ENCODE measurements at regions not wholly inside any gene's neighbourhood (a gene's known extent, or its start where the extent isn't known, plus 50 kb on each side); places are given as distances from the start of the nearest gene placed in this dataset.

- TF ChIP-seq HNRNPH1 (optimal IDR thresholded peaks at IDR 0.05; ENCODE audit: low read depth, low read length) (no peak), CEBPZ (IDR thresholded peaks at IDR 0.05; ENCODE audit: borderline replicate concordance, low read depth, low read length) (no peak), BCL6 (CRISPR knock-in tag; IDR thresholded peaks at IDR 0.05) (no peak), ARNT (IDR thresholded peaks at IDR 0.05) (no peak), ZNF76 (CRISPR knock-in tag; IDR thresholded peaks at IDR 0.05; ENCODE audit: borderline replicate concordance) (no peak), ARID1B (IDR thresholded peaks at IDR 0.05) (no peak), YBX1 (IDR thresholded peaks at IDR 0.05) (no peak), IFI16 (CRISPR knock-in tag; IDR thresholded peaks at IDR 0.05) (no peak), TAF15 (IDR thresholded peaks at IDR 0.05; ENCODE audit: low read depth, low read length) (no peak)
Observed at GRCh38 chr9:135192686-135193085, 105.2 kb downstream of the OLFM1 start.

Measured in K562 (cell line).